Esophagus squamous epithelium (tissue), 4 donors: ENCODE measurements at regions not wholly inside any gene's neighbourhood (a gene's known extent, or its start where the extent isn't known, plus 50 kb on each side); places are given as distances from the start of the nearest gene placed in this dataset.

Experiments
- CTCF ChIP-seq, 6 experiments: fragments of 450-650 bp in 4 of 6; fragments of 200-600 bp in 2 of 6; sonication (generic) in 2 of 6; IDR thresholded peaks; one replicate each; pipeline ENCODE4 v1.5.1; 2016 to 2019; ENCODE audit warnings: antibody characterized with exemption in 6 of 6, mild to moderate bottlenecking in 4 of 6, moderate library complexity in 4 of 6
- POLR2A ChIP-seq, 4 donors: fragments of 450-650 bp; IDR thresholded peaks; one replicate each; pipeline ENCODE4 v1.6.1; 2017; ENCODE audit warnings: antibody characterized with exemption in 4 of 4, mild to moderate bottlenecking in 4 of 4, moderate library complexity in 3 of 4

- no peak for TF ChIP-seq CTCF (IDR thresholded peaks at IDR 0.05)
- TF ChIP-seq POLR2A (IDR thresholded peaks at IDR 0.05): no peak
Observed at GRCh38 chr7:17441557-17441956, 143.1 kb downstream of the AHR start.
